Colon (tissue), 2 donors: ENCODE measurements at regions not wholly inside any gene's neighbourhood (a gene's known extent, or its start where the extent isn't known, plus 50 kb on each side); places are given as distances from the start of the nearest gene placed in this dataset.

ENCODE experiments used
- FAIRE-seq: peaks from 2 replicates; lab custom pipeline; 2012; peaks lifted over from hg19 to GRCh38; lab: Jason Lieb, UNC
- donor health status: control.
- donor health status: control.

DNA sequence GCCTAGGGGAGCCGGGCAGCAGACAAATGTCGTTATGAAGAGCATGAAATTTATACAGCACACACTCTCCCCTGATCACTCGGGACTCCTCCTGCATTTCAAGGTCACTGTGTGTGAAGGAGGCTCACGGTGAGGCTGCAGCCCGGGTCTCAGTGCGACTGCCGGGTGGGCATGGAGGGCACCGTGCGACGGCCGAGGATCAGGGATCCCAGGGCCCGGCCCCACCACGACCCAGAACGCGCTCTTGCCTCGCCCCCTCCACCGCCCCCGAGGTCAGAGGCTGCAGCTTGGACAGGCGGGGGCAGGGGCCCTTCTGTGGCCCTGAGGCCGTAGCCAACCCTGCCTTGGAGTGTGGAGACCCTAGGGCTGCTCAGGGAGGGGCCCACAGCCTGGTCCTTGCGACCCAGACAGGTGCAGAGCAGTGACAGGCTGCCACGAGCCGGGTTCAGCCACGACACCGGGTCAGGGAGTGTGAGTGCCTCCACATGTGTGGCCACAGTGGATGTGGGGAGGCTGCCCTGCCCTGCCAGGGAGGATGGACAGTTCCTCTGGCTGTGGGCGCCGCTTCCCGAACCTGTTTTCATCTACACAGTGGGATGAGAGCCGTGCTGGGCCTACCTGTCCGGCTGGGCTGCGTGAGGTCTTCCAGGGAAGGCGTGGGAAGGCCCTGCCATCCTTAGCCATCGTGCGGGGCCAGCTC lies 89.3 kb upstream of the NKX1-1 start:
- no peak for FAIRE-seq

DNA sequence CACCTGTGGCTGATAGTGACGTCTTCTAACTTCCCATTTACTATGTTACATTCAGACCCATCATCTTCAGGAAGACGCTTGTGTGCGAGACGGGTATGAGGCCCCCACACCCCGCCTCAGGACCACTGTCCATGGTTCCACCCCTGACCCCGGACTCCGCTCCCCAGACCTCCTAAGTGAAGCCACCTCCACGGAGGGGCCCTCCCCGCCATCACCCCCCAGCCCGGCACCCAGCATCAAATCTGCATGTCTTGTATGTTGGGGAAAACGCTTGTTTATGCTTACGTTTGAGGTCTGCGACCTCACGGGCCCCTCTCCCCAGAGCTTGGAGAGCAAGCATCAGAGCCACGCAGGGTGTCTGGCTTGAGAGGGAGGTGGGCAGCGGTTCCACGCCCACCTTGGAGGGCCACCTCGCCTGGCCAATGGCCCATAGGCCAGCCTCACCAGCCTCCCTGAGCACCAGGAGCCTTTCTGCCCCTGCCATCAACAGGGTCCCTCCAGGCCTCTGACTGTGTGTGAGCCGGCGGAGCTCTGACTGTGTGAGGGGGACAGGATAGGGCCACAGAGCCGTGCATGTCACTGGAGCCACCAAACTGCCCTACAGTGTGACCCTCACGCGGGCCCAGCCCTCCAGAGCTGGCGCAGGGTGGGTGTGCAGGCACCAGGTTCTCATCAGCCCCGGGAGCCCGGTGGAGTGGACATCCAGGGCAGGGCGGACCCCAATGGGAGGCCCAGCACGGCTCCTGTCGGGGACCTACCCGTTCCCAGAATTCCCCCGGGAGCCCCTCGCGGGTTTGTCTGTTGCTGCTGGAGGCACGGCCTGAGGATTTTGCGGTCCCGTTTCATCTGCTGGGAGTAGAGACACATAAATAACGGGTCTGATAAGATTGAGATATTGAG lies 88.4 kb upstream of the NKX1-1 start:
- FAIRE-seq: no peak

DNA sequence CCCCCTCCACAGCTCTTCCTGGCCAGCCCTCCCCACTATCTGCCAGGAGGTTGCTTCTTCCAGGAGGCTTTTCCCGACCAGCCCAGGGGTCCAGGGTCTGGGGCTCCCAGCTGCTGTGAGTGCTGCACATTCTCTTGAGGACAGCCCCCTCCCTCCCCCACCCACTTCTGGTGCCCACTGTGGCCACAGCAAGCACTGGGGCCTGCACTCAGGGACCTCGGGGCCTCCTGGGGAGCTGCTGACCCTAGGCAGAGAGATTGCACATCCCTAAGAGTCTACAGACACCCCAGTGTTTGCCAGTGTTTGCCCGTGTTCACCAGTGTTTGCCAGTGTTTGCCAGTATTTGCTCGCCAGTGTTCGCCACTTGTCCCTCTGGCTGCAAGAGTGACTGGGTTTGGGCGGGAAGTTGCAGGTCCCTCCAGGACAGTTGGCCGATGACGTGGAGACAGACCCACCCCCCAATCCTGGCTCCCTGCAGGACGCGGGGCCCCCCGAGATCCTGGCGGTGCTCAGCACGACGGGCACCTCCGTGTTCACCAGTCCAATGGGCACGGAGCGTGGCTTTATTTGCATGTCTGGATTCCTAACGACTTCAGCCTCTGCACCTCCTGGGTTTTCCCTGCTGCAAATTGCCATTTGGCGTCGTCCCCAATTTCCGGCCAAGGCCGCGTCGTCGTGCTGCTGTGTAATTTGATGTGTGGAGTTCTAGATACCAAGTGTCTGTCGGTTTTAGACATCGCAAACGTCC lies 87.5 kb upstream of the NKX1-1 start:
- FAIRE-seq: no peak

DNA sequence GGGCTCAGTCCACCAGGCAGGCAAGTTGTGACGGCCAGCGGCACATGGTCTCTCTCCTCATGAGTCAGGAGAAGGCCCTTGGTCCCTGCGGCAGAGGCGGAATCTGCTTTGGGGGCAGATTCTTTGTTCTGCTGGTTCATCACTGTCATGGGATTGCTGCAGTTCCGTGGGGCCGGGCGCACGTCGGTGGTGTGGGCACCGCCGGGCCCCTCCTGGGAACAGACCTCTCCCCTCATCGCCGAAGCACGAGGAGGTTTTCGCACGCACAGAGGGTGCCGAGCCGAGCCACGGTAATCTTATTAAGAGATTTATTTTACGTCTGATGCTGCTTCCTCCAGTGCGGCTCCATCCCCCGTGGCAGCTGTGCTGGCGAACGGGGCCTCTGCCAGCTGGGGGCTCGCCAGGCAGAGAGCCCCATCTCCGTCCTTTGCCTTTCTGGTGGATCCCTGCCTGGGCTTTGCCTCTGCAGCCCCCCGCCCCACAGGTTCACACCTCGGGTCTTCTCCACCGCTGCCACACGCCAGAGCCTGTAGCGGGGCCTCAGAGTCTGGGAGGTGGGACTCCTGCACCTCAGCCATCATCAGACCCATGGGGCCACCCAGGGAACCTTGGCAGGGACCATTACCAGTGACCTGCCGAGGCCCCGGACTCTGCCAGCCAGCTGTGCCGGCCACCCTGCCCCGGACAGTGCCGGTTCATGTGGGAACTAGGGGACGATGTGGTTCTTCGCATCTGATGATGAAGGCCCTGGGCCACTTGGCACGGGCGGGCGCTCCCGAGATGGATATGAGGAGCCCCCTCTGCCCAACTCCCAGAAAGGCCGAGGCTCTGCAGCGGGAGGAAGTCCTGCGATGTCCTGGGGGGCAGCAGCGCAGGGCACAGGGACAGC lies 86.7 kb upstream of the NKX1-1 start:
- FAIRE-seq: no peak

DNA sequence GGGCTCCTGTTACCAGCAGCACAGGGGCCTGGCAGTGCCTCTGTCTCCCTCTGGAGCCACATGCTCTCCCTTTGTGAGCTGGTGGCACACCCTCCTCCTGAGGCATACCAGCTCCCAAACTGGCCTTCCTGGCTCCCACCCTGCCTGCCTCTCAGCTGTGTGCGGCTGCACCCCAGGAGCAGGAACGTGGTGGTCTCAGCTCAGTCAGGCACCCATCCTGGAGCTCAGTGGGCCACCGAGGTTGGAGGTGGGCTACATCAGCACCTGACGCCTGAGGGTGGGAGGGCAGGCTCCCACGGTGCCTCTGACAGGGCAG lies 85.9 kb upstream of the NKX1-1 start:
- no peak for FAIRE-seq

DNA sequence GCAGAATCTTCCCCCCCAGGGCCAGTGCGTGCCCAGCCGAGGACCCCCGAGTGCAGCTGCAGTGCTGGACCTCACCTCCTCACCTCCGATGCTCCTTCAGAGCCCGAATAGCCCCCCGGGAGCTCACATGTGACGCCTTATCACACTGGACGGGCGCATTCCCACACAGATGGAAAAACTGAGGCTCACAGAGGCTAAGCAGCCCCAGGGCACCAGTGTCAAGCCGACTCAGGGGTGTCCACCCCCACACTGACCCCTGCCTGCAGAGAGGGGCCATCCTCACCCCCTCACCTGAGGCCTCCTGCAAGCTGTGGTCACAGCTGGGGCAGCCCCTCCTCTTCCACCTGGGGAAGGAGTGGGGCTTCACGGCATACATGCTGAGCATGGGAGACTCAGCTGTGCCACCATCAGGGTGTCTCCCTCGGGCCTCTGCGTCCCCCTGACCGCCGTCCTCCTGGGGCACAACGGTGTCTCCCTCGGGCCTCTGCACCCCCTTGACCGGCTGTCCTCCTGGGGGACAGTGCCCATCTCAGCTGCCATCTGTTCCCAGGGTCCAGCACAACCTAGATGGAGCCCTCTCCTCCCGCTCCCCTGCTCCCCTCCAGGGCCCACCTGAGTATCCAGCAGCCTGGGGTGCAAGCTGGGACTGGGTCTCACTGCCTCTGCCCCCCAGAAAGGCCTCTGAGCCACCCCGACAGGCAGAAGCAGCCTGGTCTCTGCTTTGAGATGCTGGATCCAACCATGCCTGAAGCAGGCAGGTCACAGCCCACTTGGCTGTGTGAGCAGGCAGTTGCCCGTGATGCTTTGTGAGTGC lies 85.3 kb upstream of the NKX1-1 start:
- FAIRE-seq: no peak

DNA sequence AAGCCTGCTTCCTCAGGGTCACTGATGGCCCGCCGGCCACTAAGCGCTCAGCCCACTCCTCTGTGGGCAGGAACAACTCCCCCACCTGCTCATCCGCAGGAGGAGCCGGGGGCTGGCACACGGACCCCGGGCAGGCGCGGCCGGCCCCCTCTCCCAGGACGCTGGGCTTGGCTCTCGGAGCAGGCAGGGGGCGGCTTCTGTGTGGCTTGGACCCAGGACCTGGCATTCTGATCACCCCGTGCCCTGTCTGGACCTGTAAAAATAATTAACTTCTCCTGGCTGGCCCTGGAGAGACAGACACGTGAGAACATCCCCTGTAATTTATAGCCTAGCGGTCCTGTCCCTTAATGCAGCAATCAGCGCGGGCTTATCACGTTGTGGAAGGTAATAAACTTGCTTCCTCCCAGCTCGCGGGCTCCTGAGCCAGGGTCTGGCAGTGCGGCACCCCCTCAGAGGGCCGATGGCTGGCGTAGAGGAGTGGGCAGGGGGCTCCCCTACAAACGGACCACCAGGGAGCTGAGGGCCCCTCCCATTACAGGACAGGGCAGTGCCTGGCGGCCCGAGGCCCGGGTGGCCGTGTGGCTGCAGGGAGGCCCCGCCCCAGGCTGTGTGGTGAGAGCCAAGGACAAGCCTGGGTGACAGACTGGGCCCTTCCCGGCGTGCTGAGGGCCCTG lies 84.5 kb upstream of the NKX1-1 start:
- FAIRE-seq: no peak

DNA sequence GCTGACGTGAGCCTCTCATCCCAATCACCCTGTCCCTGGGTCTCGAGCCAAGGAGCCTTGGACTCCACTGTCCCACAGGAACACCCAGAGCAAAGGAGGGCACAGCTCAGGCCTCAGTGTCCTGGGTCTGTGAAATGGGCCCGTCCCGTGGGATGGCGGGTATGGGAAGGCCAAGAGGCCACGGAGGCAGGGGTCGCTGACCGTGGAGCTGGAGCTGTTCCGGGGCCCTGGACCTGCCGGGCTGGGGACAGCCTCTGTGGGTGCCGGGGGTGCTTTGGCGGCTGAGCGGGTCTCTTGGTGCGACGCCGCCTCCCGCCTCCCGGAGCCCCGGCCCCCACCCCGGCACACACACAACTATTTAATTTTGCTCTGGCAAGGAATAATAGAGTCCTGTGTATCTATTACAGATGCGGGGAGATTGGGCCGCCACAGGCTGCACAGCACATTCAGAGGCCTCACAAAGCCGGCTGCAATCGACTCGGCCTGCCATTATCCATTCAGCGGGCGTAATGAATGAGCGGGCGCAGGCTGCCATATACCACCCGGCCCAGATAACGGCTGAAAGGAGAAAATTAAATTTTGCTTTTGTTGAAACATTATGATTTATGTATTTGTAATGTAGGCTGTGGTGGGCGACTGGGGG lies 83.9 kb upstream of the NKX1-1 start:
- FAIRE-seq: no peak

DNA sequence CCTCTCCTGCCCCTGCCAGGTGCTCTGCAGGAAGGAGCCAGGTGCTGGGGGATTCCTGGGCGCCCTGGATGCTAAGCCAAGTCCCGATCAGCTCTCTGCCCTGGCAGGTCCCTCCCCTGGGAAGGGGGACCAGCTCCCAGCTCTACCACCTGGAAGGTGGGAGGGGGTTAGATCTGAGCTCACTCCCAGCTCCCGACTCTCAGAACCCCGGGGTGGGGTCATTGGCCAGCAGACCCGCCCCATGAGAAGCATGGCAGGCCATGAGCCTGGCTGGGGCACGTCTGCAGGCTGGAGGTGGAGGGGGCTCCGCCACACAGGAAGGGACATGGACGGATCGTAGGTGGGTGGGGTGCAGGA lies 83.4 kb upstream of the NKX1-1 start:
- no peak for FAIRE-seq

DNA sequence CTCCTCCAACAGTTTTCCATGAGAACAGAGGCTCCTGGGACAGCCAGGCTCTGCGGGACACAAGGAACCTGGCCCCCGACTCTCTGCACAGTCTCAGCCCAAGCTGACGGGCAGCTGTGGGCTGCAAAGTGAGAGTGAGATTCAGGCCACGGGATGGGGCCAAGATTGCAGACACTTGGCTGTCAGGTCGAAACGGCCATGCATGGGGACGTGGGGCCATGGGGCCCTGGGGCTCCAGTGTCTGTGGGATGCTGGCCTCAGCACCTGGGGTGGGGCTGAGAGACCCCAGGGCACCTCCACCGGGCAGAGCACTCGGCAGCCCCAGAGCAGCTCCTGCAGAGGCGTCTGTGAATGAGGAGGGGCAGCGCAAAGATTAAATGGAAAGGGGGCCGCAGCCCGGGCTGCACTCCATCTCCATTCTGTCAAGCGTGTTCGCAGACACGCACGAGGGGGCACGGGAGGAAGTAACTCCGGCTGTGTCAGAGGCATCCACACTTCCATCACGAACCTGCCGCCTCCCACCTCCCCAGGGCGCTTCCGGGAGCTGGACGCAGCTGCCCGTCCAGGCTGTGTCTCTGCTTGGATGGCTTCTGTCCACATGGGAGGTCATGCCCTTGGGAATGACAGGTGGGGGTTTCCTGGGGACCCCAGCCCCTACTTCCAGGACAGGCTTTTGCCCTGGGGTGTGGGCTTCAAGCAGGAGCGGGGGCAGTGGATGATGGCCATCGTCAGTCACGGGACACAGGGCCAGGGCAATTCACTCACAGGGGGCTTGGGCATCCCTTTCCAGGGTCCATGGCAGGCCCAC lies 82.8 kb upstream of the NKX1-1 start:
- no peak for FAIRE-seq

DNA sequence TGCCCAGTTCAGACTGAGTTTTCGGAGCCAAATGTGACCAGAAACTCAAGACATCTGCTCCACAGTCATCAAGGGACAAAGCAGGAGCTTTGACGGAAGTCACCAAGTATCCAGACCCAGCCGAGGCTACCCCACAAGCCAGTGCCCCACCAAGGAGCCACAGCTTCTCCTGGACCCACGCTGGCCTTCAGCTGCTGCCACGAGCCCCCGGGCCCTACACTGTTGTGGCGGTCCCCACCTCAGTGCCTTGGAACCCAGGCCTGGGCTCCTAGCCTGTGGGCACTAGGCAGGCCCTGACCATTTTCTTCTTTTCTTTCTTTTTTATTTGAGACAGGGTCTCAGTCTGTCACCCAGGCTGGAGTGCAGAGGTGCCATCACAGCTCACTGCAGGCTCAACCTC lies 82.1 kb upstream of the NKX1-1 start:
- FAIRE-seq: no peak

DNA sequence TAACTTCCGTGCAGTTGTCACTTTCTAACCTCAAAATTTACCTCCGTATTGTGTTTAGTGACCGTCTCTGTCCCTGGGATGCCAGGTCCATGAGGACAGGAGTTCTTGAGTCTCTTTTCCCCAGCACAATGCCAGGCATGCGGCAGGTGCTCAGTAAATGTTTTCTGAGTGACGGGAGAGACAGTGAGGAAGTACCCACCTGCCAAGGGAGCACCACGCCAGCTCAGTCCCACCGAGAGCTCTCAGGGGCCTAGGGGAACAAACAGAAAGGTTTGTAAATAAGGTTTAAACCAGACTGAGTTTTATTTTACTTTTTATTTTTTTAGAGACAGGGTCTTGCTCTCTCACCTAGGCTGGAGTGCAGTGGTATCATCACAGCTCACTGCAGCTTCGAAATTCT lies 81.5 kb upstream of the NKX1-1 start:
- FAIRE-seq: no peak

DNA sequence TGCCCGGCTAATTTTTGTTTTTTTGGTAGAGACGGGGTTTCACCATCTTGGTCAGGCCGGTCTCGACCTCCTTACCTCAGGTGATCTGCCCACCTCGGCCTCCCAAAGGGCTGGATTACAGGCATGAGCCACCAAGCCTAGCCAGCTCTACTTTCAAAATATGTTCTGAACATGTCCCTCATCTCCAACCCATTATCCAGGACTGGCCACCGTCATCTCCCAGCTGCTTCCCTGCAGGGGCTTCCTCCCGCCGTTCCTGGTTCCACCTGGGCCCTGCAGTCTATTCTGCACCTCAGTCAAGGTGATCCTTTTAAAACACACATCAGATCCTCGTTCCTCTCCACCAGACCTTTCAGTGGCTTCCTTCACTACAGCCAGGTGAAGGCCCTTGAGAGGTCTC lies 80.9 kb upstream of the NKX1-1 start:
- FAIRE-seq: no peak

DNA sequence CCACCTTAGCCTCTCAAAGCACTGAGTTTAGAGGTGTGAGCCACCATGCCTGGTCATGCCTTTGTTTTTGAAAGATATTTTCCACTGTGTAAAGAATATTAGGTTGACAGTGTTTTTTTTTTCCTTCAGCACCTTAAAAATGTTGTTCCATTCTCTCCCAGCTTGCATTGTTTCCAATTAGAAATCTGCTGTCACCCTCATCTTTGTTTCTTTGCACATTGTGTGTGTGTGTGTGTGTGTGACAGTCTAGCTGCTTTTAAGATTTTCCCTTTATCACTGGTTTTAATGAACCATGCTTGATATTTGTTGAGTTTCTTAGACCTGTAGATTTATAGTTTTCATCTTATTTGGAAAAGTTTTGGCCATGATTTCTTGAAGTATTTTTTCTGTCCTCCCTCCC lies 79.0 kb upstream of the NKX1-1 start:
- no peak for FAIRE-seq

DNA sequence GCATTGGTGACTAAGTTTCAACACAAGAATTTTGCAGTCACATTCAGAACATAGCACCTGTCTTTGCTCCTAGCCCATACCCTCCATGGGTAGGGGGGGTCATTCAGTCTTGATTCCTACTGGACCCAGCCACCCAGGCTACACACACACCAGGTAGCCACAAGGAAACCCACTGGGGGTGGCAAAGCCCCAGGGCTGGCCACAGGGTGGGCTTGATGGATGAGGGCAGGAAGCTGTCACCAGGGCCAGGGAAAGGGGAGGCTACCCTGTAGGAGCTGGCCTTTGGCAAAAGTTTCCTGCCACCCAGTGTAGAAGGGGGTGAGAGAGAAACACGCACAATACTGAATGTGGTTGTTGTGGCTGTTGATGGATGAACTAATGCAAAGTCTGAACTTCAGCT lies 74.5 kb upstream of the NKX1-1 start:
- FAIRE-seq: no peak

DNA sequence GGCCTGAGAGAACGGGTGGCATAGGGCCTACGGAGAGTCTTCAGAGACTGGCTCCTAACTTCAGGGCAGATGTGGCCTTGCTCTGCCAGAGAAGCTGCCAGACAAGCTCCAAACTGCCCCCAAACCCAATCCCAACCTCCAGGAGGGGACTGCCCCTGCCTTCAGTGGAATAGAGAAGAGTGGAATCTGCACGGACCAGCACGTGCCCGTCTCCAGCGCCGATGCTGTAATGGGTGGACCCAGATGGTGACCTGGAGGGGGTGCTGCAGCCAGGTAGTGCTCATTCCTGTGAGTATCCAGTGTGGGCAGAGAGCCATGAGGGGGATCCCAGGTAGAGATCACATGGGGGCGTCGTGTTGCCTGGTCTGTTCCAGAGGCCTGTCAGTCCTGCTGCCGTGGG lies 73.2 kb upstream of the NKX1-1 start:
- no peak for FAIRE-seq

DNA sequence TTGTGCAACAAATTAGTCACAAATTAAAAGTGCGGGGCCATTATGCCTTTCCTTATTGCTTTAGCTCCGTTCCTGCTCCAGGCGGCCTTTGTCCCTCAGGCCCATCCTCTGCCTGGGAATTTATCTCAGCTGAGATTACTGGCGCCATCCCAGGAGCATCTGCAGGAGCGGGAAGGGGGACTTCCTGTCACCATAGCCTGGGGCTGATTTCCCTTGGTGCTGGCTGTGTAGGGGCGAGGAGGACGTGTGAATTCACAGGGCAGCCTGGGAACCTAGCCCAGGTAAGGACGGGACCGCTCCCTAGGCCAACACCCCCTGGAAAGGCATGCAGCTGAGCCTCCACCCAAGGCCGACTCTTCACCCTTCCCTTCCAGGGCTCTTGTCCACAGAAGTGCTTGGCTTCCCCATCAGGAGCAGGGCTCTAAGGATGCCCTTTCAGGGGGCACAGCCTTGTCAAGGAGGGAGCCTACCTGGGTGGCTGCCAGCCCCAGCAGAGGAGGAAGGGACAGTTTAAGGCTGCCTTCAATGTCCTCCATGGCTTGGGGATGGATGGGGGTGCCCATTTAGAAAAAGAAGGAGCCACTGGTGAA lies 72.6 kb upstream of the NKX1-1 start:
- no peak for FAIRE-seq

DNA sequence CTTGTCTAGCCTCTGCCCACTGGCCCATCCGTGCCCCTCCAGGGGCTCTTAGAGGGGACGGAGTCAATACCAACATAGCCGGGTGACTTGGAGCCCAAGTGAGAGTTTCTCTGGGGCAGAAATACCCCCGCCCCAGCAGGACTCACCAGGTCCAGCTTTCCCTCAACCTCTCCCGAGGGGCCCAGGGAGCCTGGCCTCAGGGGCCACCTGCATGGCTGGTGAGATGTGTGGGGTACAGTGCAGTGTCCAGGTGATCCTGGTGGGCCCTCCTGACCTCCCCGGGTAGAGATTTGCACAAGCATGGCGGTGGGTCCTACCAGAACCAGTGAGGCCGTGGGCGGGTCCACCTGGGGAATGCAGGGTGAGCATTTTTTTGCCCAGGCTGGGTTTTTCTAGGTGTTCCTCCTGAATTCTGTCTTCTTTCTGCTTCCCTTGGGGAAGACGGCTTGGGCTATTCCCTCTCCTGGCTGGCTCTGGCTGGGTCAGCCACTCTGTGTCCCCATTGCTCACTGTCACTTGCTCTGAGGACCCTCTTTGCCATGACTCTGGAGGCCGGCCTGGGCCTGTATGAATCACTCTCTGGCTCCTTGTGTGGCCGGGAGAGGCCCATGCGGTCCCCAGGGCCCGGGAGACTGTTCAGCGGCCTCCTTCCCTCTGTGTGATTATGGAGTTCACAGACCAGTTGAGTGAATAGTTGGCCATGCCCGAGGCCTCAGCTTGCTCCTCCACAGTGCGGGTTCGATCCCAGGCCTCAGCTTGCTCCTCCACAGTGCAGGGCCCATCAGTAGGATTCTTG lies 71.0 kb upstream of the NKX1-1 start:
- no peak for FAIRE-seq
